Stimulated activated CD8-positive, alpha-beta memory T cell treated with anti-CD3 and anti-CD28 coated beads, Interleukin-15, amount 100 ng/mL, for 24 hours (primary cell): ENCODE measurements at regions not wholly inside any gene's neighbourhood (a gene's known extent, or its start where the extent isn't known, plus 50 kb on each side); places are given as distances from the start of the nearest gene placed in this dataset.

Source experiments
- DNase-seq: peaks from one replicate; pipeline ENCODE4 v3.0.0-alpha.2; 2020; ENCODE audit warnings: low read depth

DNA sequence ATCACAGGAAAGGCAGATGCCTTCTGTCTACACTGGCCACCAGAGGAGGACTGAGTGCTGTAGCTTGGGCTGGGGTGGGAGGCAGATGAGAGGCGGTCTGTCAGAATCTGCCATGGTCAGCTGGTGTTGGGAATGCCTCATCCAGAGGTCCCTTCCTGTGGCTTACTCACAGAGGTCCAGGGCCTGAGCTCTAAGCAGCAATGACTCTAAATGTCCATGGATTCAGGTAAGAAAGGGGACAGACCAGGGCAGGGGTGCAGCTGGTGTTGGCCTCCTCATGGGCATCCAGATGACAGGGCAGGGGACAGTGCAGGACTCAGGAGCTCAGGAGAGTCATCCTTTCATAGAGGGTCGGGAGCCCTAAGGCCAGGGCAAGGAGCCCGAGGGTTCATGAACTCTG, 165.0 kb downstream of the ICE1 start:
- DNase-seq = no peak

DNA sequence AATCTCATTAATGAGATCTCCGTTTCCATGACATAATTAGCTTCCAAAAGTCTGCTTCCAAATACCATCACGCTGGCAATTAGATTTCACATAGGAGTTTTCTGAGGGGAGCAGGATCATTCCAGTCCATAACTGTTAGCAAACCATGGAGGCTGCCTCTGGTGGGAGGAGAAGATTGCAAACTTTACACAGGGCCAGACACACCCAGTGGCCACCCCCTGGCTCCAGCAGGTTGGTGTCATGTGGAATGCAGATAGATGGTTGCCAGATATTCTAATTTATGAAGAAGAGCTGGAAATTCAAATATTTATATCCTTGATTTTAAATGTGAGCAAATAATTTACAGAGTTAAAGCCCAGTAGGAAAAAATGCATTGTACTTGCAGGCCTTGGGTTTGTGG, 164.2 kb downstream of the ICE1 start:
- no peak for DNase-seq

DNA sequence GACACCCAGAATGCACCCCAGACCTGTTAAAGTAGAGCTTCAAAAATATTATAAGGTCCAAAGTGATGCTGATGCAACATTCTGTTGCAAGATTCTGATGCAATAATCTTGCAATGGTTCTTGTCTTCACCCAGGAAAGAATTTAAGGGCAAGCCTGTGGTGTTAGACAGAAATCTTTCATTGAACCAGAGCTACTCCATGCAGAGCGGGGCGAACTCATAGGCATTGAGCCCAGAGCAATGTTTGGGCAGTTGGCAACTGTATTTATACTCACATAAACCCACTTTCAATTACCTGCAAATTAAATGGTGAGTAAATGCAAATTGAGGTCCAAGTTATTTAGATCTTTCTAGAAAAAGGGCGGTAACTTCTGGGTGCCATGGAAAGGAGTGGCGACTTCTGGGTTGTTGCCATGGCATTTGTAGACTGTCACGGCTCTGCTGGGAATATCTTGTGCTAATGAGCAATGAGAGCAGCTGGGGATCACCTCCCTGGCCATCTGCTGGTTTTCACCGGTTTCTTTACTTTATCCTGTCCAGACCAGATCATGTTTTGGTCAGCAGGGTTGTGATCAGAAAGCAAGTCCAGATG, 163.4 kb downstream of the ICE1 start:
- no peak for DNase-seq

DNA sequence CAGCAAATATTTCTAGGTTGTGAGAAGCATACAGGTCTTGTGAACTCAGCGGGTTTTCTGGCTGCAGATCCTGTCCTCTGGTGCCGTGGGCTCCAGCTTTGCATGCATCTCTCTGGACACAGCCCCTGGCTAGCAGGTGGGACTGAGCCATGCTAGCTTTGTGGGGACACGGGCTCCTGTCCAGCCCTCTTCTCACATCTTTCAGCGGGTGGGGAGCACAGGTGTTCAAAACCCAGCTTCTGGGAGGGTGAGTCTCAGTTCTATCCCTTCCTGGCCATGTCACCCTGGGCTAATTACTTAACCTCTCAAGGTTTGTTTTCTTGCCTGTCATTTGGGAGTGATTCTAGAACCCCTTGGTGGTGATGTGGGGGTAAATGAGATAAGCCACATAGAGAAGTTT, 162.3 kb downstream of the ICE1 start:
- DNase-seq = no peak

DNA sequence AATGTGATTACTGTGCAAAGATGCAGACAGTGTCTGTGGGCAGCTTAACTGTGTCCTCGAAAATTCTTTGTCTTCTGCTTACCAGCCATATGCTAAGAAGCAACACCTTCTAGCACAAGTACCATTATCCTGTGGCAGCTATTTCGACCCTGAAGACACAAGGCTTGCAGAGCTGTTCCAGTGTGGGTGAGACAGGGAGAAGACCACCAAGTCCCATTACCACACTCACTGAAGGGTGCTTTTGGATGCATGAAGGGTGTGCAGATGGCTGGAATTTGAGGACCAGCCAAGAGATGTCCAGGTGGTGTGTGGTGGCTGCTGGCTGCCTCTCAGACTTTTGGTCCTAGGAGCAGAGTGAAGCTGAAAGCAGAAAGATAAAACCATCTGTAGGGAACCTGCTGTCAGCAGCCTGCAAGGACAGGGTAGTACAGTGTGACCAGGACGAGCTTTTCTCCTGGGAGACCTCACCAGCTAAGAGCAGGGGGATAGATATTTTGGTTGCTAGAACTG, 161.8 kb downstream of the ICE1 start:
- no peak for DNase-seq

DNA sequence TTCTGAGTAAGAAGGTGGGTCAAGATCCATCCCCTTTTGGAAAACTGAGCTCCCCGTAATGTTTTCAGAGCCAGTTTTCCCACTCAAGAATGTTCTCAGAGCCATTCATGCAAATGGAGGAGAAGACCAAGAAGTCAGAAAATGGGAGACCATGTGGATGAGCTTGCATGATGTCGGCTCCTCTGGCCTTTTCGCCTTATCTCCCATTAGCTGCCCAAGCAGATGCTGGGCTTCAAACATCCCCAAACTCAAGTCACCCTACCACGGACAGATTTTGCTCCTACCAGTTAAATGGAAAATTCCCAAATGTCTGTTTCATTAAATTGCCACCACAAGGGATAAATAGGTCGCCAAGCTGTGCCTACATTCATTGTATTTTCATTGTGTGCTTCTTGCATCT, 161.4 kb downstream of the ICE1 start:
- DNase-seq = no peak

DNA sequence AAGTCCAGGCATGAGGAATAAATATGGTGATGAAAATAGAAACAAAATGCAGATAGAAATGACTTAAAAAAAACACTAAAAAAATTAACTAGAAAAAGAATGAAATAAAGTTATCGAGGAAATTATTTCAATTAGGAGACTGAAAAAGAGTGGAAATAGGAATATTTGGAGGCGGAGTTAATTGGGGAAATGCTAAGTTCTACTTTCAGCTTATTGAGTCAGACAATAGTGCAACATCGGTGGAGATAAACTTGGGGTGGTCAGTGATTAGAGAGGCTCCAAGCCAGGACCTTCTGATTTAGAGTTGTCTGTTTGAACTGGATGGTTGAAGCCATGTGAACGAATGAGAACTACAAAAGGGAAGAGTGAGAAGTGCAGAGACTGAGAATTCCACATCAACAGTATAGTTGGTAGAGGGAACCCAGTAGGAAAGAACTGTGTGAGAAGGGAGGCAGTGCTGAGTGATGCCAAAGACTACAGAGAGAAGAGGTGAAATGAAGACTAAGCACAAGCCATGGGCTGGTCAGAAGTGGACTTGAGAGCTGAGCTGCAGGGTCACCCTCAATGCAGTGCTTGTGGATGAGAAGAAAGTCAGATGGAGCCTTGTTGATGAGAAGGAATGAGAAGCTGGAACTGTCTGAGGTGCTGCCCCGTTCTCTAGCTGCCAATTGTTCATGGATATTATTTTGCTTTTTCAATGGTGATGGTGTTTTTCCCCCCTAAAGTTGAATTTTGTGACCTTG, 160.7 kb downstream of the ICE1 start:
- no peak for DNase-seq

DNA sequence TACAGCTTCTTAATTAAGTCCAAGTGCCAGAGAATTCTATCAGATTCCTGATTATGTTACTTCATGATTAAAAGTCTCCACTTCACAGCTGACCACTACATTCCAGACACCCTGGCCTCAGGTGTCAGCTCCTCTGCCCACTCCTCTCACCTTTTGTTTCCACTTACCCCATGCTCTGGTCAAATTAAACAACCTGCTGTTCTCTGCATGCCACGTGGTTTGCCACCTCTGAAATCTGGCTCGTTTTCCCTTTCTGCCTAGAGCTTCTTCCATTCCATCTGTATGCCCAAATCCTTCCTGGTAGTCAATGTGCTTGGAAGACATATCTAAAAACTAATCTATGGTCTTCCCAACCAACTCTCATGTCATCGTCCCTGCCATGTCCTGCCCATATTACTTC, 158.6 kb downstream of the ICE1 start:
- DNase-seq = no peak

DNA sequence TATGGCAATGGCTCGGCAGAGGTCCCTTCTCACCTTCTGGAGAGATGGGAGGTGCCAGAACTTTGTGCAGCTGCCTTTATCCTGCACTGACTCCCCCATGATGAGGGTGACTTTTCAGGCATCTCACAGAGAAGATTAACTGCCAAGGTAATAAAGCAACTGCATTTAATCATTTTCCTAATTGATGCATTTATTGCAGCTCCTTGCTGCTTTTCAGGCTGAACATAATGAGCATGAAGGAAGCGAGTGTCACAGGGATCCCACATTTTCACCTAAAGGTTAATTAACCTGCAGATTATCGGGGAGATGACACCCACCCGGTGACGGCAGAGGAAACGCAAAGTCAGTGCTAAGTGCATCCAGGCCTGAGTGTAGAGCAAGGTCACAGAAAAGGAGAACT, 154.3 kb downstream of the ICE1 start:
- DNase-seq = no peak

DNA sequence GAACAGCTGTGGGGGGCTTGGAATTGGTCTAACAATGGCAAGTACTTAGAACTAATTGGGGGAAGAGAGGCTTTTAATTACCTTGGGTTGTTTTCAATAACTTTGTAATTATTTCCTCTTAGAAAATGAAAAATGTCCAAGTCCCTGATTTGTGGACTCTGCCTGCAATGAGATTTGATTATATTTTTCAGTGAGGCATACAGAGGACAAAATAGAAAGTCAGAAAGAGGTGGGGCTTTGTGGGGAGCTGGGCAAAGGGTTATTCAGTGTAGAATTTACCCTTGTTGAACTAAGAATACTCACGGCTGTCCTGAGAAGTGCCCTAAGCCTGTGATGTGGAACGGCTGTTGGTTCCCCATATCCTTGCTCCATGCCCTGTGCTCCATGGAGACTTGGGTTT, 153.0 kb downstream of the ICE1 start:
- DNase-seq = no peak

DNA sequence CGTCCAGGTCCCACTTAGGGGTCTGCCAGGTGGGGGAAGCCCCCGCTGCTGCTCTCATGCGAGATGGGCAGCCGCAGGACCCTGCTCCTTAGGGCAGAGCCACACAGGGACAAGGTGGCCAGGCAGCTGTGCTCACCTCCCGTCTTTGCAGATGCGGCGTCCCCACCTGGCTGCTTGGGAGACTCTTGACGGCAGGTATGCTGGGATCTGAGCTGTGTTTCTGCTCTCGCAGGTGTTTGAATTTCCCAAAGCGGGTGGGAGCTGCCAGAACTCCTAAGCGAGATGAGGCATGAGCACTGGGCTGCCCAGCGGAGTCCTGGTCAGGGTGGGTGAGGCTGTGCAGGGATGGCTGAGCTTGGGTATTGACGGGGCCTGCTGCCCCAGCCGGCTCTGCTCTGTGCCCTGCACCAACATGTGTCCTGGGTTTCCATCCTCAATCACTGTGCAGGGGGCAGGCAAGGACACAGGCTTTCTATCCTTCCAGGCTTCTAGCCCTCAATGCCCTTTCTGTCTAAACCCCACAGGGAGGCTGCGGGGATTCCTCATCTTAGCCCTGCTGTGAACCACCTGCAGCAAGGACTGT, 151.4 kb downstream of the ICE1 start:
- no peak for DNase-seq

DNA sequence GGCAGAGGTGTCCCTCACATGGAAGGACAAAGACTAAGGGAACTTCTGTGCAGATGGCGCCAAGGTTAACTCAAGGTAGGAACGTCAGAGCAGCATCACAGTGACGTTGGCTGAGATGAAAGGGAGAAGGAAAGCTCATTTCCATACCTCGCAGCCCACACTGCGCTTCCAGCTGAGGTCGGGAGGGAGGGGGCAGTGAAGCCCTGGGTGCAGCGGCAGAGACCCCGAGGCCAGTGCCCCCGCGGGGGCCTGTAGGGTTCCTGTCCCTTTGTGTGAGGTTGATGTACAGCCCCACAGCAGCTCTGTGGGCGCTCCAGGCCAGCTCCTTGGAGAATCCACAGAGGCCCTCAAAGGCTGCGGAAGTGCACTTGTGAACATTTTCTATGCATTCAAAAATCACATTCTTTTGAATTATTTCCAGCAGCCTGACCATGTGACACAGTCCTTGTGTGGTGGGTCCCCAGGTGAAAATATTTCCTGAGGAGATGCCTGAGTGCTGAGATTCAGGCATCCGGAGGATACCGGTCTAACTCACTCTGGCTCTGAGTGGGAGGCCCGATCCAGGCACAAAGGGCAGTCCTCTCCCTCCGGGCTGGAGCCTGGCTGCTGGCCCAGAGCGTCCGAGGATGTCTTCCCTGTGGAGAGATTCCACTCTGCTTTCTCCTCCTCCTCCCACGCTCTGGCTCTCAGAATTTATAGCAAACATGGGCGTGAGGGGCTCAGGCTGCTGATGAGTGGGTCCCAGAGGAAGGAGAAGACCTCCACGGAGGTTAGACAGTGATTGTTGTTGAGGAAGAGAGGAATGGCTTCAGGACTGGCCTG, 150.7 kb downstream of the ICE1 start:
- DNase-seq = no peak

DNA sequence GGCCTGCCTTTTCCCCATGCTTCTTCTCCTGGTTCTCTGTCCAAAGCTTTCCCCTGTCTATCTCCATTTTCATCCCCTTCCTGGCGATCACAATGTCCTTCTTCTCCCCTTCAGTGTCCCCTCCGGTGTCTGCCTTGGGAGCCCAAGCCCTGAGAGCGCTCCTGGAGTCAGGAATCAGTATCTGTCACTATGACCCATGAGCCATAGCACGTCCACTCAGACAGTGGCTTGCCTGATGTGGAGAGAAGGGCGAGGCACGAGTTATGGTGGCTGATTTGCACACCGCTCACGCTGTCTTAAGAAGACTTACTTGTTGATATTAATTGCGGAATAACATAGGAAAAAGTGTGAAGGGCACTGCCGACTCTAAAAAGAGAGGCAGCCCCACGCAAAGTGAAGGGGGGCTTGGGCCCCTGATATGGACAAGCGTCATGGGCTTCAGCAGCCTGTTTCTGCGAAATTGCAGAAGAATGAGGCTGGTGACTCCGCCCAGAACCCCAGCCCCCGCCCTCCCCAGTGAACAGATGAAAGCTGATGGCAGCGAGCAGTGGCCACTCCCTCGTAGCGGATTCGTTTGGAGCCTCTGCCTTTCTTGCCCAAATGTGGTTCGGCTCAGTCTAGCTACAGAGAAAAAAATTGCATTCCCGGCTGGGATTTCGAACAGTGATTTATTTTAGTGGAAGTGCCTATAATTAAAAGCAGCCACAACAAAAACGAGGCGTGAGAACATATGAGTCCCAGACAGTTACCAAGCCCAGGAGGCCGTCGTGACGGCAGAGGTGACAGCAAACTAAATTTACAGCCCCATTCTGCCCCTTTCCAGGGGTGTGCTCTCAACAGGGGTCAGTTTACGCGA, 149.8 kb downstream of the ICE1 start:
- DNase-seq = no peak

DNA sequence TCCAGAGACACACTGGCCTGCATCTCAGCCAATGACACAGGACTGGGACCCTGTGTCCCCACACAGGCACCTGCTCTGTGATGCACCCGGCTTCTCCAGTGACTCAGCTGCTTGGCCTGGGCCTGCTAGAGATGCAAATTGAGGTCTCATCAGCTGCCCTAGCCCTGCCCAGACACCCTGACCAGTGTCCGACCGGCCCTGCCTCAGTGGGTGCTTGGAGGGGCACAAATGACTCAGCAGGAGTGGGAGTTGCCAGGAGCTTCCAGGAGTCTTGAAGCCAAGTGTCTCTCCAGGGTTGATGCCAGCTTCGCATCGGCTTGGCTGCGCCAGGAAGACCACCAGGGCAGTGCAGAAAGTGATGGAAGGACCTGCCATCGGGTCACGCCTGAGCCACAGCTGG, 148.2 kb downstream of the ICE1 start:
- no peak for DNase-seq

DNA sequence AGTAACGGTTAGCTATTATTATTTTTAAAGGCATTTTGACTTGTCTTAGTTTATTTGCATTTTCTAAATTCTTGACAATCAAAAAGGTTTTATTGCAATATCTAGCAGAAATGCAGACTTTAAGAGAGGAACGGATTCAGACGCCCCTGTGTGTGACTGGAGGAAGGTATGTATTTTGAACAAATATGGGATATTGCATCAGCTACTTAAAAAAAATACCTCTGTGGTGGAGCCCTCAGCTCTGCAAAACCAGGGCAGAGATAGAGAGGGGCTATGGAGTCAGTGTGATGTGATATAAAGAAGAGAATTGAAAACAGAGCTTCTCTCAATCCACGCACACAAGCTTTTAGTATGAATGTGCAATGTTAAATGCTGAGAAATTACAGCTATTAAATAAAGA, 142.4 kb downstream of the ICE1 start:
- no peak for DNase-seq

DNA sequence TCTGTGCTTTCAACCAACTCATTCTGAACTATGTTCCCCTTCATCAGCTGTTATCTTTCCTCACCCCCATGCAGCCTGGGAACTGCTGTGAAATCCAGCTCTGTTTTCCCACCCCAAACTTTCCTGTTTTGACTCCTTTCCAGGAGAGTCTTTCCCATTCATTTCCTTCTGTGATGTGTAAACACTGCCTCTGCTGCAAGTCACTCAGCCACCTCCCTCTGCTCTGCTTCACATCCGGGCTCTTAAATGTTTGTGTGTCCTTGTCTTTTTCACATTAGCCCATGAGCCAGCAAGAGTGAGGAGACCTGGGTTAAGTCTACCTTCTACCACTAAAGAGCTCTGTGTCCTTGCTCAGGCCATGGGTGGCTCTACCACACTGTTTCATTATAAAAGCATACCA, 137.5 kb downstream of the ICE1 start:
- no peak for DNase-seq

DNA sequence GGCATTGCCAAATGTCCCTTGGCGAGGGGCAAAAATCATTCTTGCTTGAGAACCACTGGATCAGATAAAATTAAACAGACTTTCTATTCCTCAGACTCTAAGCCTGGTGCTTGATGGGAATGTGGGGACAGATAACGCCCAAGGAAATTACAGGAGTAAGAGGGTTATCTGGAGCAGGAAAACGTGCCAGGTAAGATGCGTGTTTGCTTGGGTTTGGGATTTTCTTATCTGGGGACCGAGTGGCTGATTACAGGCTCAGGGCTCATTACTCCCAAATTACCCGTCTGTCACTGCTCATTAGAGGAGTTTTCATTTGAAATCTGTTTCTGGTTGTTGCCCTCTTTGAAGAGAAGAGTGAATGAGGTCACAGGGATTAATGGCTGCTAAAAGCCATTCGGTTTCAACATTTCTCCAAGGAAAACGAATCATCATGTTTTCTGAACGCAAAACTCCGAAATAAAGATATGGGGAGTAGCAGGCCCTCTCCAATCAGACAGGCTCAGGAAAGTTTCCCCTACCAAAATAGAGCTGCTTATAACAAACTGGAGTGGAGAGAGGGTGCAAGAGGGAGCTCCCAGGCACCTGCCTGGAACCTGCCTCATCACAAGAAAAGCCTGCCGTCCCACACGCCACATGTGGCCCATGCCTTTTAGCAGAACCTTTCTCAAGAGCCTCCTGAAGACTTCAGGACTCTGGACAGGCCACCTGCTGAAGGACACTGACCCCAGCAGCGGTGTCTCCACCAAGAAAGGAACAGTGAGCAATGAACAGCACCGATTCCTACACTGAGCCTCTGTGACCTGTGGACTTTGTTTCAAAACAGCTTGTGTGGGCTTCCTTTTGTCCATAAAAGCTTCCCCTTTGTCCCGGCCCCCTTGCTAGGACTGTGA, 136.4 kb downstream of the ICE1 start:
- DNase-seq = no peak

DNA sequence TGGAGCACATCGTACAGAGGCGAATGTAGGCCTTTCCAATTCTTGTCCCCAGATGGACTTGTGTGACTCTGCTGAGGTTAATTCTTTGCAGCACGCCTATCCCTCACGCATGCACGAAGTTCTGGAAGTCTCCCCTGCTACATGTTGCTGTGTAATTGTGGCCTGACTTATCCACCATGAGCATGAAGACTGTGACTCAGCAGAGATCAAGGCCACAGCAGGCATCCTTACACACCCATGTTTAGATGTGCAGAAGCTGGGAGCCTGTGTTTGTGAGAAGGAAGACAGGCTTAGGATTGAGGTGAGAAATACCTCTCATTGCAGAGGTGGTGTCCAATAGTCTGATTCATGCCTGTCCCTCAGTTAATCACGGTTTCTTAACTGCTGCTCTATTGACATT, 135.6 kb downstream of the ICE1 start:
- no peak for DNase-seq

DNA sequence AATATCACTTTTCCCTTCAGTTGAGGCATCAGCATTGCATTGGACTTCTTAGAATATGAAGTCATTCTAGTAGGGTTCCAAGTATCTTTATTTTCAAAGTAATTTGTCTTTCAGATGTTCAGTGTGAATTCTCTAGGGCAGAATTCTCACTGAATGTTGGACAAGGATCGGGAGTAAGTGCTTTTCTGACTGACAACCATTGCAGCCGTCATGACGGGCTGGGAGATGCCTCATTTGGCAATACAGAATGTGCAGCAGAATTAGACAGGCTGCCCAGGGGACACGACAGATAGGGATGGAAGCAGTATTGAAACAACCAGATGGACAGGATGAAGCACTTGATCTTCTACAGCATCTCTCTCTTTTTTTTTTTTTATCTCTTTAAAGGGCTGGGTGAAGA, 129.0 kb downstream of the ICE1 start:
- DNase-seq = no peak

DNA sequence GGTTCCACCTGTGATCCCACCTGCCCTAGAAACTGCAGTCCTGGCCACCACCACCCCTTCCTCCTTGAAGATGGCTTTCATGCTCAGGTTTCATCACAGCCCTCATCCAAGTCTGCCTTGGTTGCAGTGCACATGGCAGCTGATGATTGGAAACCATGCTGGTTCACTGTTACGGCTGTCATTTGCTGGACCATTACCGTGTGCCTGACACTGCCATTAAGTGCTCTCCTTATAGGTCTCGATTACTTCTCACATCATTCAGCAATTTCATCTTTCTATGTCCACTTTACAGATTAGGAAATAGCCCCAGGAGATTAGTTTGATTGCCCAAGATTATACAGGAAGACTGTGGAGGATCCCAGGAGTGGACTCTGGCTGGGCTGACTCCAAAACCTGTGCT, 123.9 kb downstream of the ICE1 start:
- no peak for DNase-seq
